ENCODE measurements at regions not wholly inside any gene's neighbourhood (a gene's known extent, or its start where the extent isn't known, plus 50 kb on each side); places are given as distances from the start of the nearest gene placed in this dataset.

DNA sequence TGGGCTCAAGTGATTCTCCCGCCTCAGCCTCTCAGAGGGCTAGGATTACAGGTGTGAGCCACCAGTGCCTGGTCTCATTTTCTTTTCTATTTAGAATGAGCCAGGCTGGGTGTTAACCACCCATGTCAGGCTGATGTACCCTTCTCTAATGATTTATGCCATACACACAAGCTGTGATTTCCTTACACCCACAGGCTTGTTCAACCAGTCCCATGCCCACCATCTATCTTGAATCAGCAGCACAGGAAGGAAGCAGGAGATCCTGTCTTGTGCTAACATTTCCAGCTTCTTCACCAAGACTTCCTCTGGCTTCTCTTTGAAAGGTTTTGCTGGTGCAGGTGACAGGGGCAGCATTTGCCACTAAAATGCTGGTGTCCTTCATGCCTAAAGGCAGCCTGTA, 176.4 kb downstream of the GATA3 start:
- no peak for TF ChIP-seq SP1 (IDR thresholded peaks at IDR 0.05; ENCODE audit: low read depth)
- no peak for TF ChIP-seq POLR2A (IDR thresholded peaks at IDR 0.05; ENCODE audit: borderline replicate concordance, extremely low read depth, insufficient read depth, insufficient read length)
- no peak for TF ChIP-seq CTCF (IDR thresholded peaks at IDR 0.05 in 2 of 3, conservative IDR thresholded peaks at IDR 0.05 in 1 of 3; ENCODE audit: borderline replicate concordance in 1 of 3, insufficient read depth in 1 of 3, low read depth in 2 of 3, low read length in 2 of 3)
- no peak for TF ChIP-seq YY1 (IDR thresholded peaks at IDR 0.05; ENCODE audit: extremely low read depth, insufficient replicate concordance, low read depth, low read length)
- no peak for TF ChIP-seq EZH2 (IDR thresholded peaks at IDR 0.05)

All from HCT116 (cell line).